ELF-1 (cell line): ENCODE measurements at regions not wholly inside any gene's neighbourhood (a gene's known extent, or its start where the extent isn't known, plus 50 kb on each side); places are given as distances from the start of the nearest gene placed in this dataset.
"Not testable (repeated sequence)": the region's sequence is repeated elsewhere in the genome, so short reads cannot be mapped to it uniquely, and the experiment has no call there.

ENCODE experiments used
- DNase-seq: peaks from one replicate; pipeline ENCODE4 v3.0.0-alpha.2; 2016; ENCODE audit warnings: low read depth, low spot score

- DNase-seq: no peak
These were observed 250.6 kb downstream of the SMAD2 start for GRCh38 chr18:47679864-47680263.

GRCh38 chr18:47677952-47678351 lies 252.5 kb downstream of the SMAD2 start:
- DNase-seq: no peak

- no peak for DNase-seq
These were observed 260.6 kb downstream of the SMAD2 start for GRCh38 chr18:47669815-47670214.

GRCh38 chr18:47658498-47658897 lies 272.0 kb downstream of the SMAD2 start:
- DNase-seq: no peak

- no peak for DNase-seq
These were observed 275.5 kb downstream of the SMAD2 start for GRCh38 chr18:47654988-47655387.

GRCh38 chr18:47644896-47645295 lies 285.6 kb downstream of the SMAD2 start:
- no peak for DNase-seq

GRCh38 chr18:47637551-47637950 lies 292.9 kb downstream of the SMAD2 start:
- not testable (repeated sequence) for DNase-seq

GRCh38 chr18:47635416-47635815 lies 295.0 kb downstream of the SMAD2 start:
- DNase-seq: no peak

- no peak for DNase-seq
These were observed 297.4 kb downstream of the SMAD2 start for GRCh38 chr18:47632970-47633635.

- no peak for DNase-seq
These were observed 301.6 kb downstream of the SMAD2 start for GRCh38 chr18:47628893-47629292.

- DNase-seq: no peak
These were observed 302.1 kb downstream of the SMAD2 start for GRCh38 chr18:47628240-47628781.

GRCh38 chr18:47627030-47627429 lies 303.4 kb downstream of the SMAD2 start:
- no peak for DNase-seq

GRCh38 chr18:47619771-47620448 lies 310.5 kb downstream of the SMAD2 start:
- no peak for DNase-seq

- DNase-seq: no peak
These were observed 311.7 kb downstream of the SMAD2 start for GRCh38 chr18:47618758-47619157.

- no peak for DNase-seq
These were observed 315.4 kb downstream of the SMAD2 start for GRCh38 chr18:47615043-47615442.

GRCh38 chr18:47613929-47614328 lies 316.5 kb downstream of the SMAD2 start:
- DNase-seq: no peak

- DNase-seq: no peak
These were observed 318.8 kb downstream of the SMAD2 start for GRCh38 chr18:47611649-47612048.

GRCh38 chr18:47606526-47606925 lies 323.9 kb downstream of the SMAD2 start:
- no peak for DNase-seq

GRCh38 chr18:47605093-47605492 lies 325.4 kb downstream of the SMAD2 start:
- DNase-seq: no peak

GRCh38 chr18:47604021-47604420 lies 326.4 kb downstream of the SMAD2 start:
- DNase-seq: no peak

- no peak for DNase-seq
These were observed 327.3 kb downstream of the SMAD2 start for GRCh38 chr18:47603158-47603557.

GRCh38 chr18:47602273-47602897 lies 328.1 kb downstream of the SMAD2 start:
- DNase-seq: no peak
